ENCODE measurements at regions not wholly inside any gene's neighbourhood (a gene's known extent, or its start where the extent isn't known, plus 50 kb on each side); places are given as distances from the start of the nearest gene placed in this dataset.

DNA sequence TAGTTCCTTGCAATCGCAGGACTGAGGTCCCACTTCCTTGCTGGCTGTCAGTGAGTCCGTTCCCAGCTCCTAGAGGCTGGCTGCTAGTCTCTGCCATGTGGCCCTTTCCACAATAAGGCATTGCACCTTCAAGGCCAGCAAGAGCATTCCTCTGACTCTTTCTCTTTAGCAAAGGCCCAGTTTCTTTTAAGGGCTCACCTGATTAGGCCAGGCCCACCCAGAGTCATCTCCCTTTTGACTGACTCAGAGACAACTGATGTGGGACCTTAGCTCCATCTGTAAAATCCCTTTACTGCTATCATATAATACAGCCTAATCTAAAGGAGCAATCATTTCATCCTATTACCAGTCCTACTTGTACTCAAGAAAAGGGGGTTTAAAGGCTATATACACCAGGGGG lies 278.2 kb downstream of the SLC4A3 start:
- no peak for DNase-seq

- no peak for DNase-seq
Measured at GRCh38 chr2:219906114-219907010, 278.9 kb downstream of the SLC4A3 start.

DNA sequence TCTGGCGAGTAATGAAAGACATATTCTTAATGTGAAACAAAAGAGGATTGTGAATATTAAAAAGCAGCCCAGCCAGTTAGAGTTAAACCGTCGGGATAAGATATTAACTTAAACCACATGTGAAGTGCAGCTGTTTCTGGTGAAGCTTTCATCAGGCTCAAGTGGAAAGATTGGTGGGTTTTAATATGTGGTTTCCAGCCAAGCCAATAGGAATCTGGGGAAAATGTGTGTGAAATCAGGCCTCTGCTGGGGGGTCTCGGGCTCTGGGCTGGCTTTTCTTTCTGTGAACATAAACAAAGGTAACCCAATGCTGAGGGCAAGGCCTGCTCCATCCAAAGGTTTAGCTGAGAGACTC lies 279.6 kb downstream of the SLC4A3 start:
- DNase-seq: no peak

GRCh38 chr2:219908538-219908937 lies 281.1 kb downstream of the SLC4A3 start:
- DNase-seq: no peak

DNA sequence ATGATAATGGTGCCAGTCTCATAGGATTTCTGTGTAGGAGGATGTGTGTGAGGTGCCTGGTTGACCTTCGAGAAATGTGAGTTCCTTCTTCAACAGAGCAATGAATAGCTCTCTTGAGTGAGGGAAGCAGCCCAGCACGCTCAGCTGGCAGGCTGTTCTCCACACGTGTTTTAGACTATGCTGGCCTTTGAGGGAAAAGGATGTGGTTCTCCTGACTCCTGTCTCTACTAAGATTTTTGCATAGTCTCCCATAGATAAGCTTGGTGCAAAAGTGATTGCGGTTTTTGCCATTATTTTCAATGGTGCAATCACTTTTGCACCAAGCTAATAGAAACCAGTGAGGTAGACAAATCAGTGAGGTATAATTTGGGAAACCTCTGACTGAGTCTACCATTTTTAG lies 284.1 kb downstream of the SLC4A3 start:
- DNase-seq: no peak

DNA sequence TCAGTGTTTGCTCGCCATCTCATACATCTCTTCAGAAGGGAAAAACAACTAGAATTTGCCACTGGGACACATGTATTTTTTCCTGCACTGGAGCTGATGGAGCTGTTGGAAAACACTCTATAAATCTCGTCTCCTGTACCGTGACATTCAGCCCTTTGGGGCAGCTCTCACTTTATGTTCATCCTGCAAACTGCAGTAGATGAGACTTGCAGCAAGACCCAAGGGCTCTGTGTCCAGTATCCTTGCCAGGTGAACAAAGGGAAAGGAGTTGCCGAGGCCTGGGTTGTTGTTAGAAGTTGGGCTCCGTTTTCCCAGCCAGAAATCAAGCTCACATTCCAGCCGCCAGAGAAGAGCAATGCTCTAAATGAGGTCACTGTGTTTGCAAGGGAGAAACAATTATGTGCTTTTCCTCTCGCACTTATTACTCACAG lies 285.1 kb downstream of the SLC4A3 start:
- DNase-seq: no peak

GRCh38 chr2:219914577-219914976 lies 287.1 kb downstream of the SLC4A3 start:
- no peak for DNase-seq

DNA sequence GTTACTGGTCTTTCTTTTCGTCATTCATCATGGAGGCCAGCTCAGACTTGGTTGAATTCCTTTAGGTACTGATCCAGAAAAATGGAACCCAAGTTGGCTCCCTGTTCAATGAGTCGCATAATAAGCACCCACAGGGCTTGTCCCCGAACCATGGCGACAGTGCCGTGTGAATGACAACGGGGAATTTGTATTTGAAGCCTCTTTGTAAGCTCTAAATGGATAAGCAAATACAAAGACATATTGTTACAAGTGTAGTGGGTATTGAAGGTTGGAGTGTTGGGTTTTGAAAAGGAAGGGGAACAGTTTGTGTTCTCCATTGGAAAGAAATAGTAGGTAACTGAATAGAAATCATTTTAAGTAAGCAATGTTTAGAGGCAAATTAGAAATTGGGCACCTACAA lies 288.9 kb downstream of the SLC4A3 start:
- DNase-seq: no peak

DNA sequence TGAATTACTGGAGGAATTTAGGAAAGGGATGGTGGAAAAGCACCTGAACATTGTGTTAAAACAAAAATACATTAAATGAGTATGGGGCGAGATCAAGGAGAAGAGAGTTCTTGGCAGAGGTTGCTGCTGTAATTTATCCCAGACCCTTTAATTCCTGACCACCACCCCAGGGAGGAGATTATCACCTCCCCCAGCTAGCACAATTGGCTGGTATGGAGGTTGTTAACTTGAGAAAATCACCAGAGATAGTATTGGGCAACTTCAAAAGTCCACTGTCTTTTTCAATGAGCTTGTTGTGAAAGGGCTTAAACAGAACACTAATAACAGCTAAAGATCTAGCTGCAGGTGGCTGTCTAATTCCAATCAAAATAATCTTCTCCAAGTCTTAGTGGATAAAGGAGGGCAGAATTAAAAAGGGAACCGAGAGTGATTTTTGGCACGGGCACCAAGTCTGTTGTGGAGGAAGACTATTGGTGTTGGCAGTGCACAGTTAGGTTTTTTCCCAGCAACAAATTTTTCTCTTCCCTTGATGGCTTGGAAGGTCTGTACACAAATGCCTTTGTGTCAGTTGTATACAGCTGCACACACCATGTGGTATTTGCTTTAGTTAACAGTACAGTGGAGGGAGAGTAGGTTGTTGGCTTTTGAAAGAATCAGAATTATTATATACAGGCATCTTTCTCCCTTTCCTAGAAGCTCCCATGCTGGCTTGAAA lies 289.5 kb downstream of the SLC4A3 start:
- no peak for DNase-seq

- no peak for DNase-seq
Measured at GRCh38 chr2:219918254-219918653, 290.8 kb downstream of the SLC4A3 start.

- DNase-seq: no peak
Measured at GRCh38 chr2:219918944-219919343, 291.5 kb downstream of the SLC4A3 start.

DNA sequence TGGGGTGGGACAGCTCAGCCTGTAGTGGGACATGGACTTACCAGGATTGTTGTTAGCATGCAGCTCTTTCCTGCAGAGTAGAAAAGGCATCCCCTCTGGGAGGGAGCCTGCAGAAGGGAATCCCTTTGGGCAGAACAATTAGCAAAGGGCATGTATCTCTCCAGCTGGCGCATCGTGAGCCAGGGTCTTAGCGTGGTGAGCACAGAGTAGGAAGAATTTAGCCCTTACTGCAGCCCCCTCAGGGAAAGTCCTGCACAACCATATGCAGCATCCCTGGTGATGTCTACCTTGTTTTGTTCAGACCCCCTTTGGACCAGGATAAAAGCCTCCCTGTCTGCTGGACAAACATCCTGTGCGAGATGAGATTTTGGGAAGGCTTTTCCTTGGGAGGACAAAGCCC lies 292.1 kb downstream of the SLC4A3 start:
- no peak for DNase-seq

DNA sequence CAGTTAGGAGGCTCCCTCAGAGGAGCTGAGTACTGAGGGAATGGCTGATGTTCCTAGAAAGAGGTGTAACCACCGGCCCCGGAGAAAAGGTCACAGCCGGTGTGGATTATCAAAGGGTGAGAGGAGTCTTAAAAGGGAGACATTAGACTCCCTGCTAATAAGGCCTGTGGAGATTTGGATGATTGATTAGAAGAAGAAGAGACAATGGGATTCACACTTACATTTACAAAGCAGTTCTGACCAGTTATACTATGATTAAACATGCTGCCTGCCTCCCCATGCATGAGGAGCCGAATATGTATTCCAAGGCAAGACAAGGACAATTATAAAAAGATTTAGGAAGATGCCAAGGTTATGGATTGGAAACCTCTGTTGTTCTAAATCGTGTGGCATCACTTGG lies 302.4 kb downstream of the SLC4A3 start:
- DNase-seq: no peak

- DNase-seq: no peak
Measured at GRCh38 chr2:219939647-219940046, 312.2 kb downstream of the SLC4A3 start.

DNA sequence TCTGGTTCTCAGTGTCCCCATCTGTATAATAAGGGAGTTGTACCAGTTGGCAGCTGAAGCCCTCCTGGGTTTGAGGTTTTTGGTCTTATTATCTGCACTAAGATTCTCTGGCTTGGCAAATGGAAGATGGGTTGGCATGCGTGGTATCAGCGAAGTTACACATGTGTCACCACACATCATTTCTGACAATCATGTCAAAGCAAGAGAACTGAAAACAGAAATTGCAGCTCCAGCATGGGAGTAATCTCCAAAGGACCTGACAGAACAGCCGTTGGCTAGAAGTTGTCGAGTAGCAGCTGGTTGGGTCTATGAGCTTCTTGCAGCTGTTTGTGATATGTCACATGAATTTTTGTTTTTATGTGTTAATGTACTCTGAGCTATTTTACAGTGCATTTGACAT lies 317.4 kb downstream of the SLC4A3 start:
- DNase-seq: no peak

DNA sequence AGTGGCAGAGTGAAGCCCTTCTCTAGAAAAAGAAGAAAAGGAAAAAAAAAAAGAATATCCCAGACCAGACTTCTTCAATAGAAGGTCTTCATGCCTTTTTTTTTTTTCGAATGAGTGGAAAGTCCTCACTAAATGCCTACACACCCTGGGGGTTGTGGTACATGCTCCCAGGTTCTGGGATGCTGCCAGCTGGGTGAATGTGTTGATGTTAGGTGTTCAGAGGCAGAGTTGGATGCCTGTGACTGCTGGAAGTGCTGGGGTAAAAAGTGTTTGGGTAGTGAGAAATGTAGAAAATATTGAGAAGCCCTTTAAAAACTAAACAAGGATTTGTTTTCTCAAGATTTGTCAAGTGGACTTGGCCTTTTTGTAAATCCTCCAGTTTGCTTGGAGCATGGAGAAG lies 318.6 kb downstream of the SLC4A3 start:
- no peak for DNase-seq

- no peak for DNase-seq
Measured at GRCh38 chr2:219946529-219946928, 319.1 kb downstream of the SLC4A3 start.

- no peak for DNase-seq
Measured at GRCh38 chr2:219947575-219947974, 320.1 kb downstream of the SLC4A3 start.

GRCh38 chr2:219949053-219949452 lies 321.6 kb downstream of the SLC4A3 start:
- no peak for DNase-seq

DNA sequence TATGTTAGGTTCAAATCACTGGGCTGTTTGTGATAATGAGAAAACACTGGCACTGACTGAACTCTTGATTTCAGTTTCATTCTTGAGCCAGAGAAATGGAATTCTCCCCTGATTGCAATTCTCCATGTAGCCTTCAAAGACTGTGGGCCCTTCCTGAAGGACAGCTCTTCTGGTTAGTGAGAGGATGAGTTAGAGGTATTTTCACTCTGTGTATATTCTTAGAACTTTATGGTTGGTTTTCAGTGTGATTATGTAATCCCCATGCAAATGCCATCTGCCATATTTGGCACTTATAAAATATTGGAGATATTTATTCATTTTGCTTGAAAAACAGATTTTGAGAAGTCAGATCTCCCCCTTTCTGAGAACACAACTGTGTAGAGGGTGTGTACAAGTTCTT lies 323.7 kb downstream of the SLC4A3 start:
- DNase-seq: no peak

- no peak for DNase-seq
Measured at GRCh38 chr2:219954331-219954730, 326.9 kb downstream of the SLC4A3 start.

GRCh38 chr2:219957820-219958219 lies 330.4 kb downstream of the SLC4A3 start:
- no peak for DNase-seq

DNA sequence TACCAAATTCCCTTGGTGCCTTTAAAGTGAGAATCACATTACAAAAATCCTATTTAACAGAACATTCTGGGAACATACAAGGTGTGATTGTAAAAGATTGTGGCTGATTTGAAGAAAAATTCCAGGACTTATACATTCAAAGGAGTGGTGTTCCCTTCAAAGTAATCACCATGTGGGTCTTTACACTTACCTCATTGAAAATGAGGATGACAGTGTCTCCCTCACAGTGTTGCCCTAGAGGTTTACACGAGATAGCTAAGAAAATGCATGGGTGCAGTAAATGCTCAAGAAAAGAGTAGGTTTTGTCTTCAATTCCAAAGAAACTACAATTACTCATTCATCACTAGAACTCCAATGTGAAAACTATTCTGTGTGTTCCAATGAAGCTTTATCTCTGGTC lies 331.5 kb downstream of the SLC4A3 start:
- no peak for DNase-seq

DNA sequence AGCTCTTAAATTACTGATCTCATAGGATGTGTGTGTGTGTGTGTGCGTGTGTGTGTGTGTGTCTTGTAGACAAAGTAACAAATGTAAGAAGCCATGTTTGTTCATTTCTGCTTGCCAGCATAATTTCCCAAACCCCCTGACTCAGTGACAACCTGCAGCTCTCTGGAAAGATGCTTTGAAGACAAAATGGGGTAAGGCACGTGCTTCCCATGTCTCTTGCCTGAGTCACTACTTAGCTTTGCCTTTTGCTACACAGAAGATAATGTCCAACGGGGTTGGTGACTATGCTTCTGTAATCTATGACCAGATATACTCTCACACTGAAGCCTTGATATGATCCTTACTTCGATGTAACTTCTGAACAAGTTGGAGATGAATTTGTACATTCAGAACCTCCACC lies 332.0 kb downstream of the SLC4A3 start:
- no peak for DNase-seq
